ENCODE measurements at regions not wholly inside any gene's neighbourhood (a gene's known extent, or its start where the extent isn't known, plus 50 kb on each side); places are given as distances from the start of the nearest gene placed in this dataset.

DNA sequence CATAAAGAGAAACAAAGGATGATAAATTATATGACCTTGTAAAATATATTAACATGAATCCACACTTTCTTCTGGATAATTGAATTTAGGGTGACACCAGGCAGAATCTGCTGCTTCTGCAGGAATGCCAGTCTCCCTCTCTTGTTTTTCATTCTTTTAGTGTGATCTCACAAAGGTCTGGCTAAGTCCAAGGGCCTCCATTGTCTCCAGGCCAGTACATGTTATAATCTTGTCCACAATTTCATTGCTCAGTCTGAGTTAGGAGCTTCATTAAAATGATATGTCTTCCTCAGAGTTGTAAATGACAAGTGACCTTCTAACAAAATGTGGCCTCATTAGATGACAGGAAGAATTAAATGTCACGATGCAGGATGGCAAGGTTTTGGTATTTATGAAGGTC, 110.2 kb downstream of the APOB start:
- H3K4me1 ChIP-seq = no peaks in the 10 kb centered on the region
- DNase-seq (no peak), ATAC-seq (no peak)
- TF ChIP-seq, protein P1, sequence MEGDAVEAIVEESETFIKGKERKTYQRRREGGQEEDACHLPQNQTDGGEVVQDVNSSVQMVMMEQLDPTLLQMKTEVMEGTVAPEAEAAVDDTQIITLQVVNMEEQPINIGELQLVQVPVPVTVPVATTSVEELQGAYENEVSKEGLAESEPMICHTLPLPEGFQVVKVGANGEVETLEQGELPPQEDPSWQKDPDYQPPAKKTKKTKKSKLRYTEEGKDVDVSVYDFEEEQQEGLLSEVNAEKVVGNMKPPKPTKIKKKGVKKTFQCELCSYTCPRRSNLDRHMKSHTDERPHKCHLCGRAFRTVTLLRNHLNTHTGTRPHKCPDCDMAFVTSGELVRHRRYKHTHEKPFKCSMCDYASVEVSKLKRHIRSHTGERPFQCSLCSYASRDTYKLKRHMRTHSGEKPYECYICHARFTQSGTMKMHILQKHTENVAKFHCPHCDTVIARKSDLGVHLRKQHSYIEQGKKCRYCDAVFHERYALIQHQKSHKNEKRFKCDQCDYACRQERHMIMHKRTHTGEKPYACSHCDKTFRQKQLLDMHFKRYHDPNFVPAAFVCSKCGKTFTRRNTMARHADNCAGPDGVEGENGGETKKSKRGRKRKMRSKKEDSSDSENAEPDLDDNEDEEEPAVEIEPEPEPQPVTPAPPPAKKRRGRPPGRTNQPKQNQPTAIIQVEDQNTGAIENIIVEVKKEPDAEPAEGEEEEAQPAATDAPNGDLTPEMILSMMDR (IDR thresholded peaks at IDR 0.05) = no peak
- TF ChIP-seq POLR2A (IDR thresholded peaks at IDR 0.05) = no peak
- no peaks in the 10 kb centered on the region for H3K36me3 ChIP-seq (replicated peaks in 1 of 2; ENCODE audit: insufficient read depth in 1 of 2, low read depth in 2 of 2)
- no peak overlapping the region for H3K4me3 ChIP-seq
- intact Hi-C loops (cut with DNase I) = no loop called here
- H3K27ac ChIP-seq = no peak overlapping the region
- no peaks in the 10 kb centered on the region for H3K27me3 ChIP-seq
- no peaks in the 10 kb centered on the region for H3K9me3 ChIP-seq
- WGBS, 2 donors = 52 to 59% methylated on average over 1 of the region's 1 CpG

GRCh38 chr2:20931346-20931745, 108.4 kb upstream of the LDAH start:
- H3K4me3 ChIP-seq = no peak overlapping the region
- H3K27ac ChIP-seq = no peak overlapping the region
- WGBS, 2 donors = 48 to 50% methylated on average over 2 of the region's 2 CpGs

DNA sequence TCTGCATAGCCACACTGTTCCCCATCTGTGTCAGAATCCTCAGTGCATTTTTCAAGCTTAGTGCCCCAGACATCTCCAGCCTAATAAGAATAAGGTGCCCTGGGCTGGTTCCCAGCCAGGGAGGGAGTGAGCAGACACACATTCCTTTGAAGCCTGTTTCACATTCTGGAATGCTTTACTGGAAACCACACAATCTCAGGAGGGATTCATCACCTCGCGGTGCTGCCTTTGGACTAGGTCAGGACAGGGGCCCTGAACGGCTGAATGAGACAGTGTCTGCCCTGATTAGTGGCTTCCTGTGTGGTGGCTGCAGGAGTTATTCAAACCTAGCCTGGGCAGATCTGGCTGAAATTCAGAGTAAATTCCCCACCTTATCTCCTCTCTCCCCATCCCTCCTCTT, 108.0 kb upstream of the LDAH start:
- no peaks in the 10 kb centered on the region for H3K27me3 ChIP-seq
- no peak overlapping the region for H3K27ac ChIP-seq
- WGBS, 2 donors = 19 to 25% methylated on average over 3 of the region's 3 CpGs
- H3K9me3 ChIP-seq = peaks cover 0 to 6% (median 0%) of the 10 kb centered on the region in 3 donors
- no peak overlapping the region for H3K4me3 ChIP-seq
- no peaks in the 10 kb centered on the region for H3K4me1 ChIP-seq
- TF ChIP-seq POLR2A (IDR thresholded peaks at IDR 0.05) = no peak
- TF ChIP-seq, protein P1 (IDR thresholded peaks at IDR 0.05) = no peak
- no peaks in the 10 kb centered on the region for H3K36me3 ChIP-seq (replicated peaks in 1 of 2; ENCODE audit: insufficient read depth in 1 of 2, low read depth in 2 of 2)
- intact Hi-C loops (cut with DNase I) = no loop called here
- ATAC-seq = no peak
- peak in 1 of 4 donors; percentile 4 for DNase-seq

More at GRCh38 chr2:20931346-20931745, 108.4 kb upstream of the LDAH start:
- H3K4me1 ChIP-seq = no peaks in the 10 kb centered on the region
- ATAC-seq (no peak), DNase-seq (no peak)
- no peaks in the 10 kb centered on the region for H3K27me3 ChIP-seq
- intact Hi-C loops (cut with DNase I) = no loop called here
- TF ChIP-seq POLR2A (IDR thresholded peaks at IDR 0.05) = no peak
- no peaks in the 10 kb centered on the region for H3K36me3 ChIP-seq (replicated peaks in 1 of 2; ENCODE audit: insufficient read depth in 1 of 2, low read depth in 2 of 2)
- peaks cover 0 to 6% (median 0%) of the 10 kb centered on the region in 3 donors for H3K9me3 ChIP-seq

- ATAC-seq (no peak), DNase-seq (no peak)
- H3K27ac ChIP-seq = no peak overlapping the region
- no peak overlapping the region for H3K4me3 ChIP-seq
- TF ChIP-seq, protein P1 (IDR thresholded peaks at IDR 0.05) = no peak
- no peaks in the 10 kb centered on the region for H3K36me3 ChIP-seq (replicated peaks in 1 of 2; ENCODE audit: insufficient read depth in 1 of 2, low read depth in 2 of 2)
- no peaks in the 10 kb centered on the region for H3K27me3 ChIP-seq
- peaks cover 0 to 6% (median 0%) of the 10 kb centered on the region in 3 donors for H3K9me3 ChIP-seq
- H3K4me1 ChIP-seq = no peaks in the 10 kb centered on the region
- intact Hi-C loops (cut with DNase I) = no loop called here
Measured at GRCh38 chr2:20929721-20930120, 106.8 kb upstream of the LDAH start.

GRCh38 chr2:20928617-20929016, 105.7 kb upstream of the LDAH start:
- TF ChIP-seq, protein P1 (IDR thresholded peaks at IDR 0.05) = no peak
- no peak for TF ChIP-seq POLR2A (IDR thresholded peaks at IDR 0.05)
- intact Hi-C loops (cut with DNase I) = no loop called here
- Histone ChIP-seq H3K27ac (no peak overlapping the region), H3K27me3 (no peaks in the 10 kb centered on the region), H3K9me3 (peaks cover 0 to 6% (median 0%) of the 10 kb centered on the region in 3 donors), H3K4me1 (no peaks in the 10 kb centered on the region), H3K4me3 (no peak overlapping the region), H3K36me3 (replicated peaks in 1 of 2; ENCODE audit: insufficient read depth in 1 of 2, low read depth in 2 of 2) (no peaks in the 10 kb centered on the region)
- DNase-seq = no peak
- WGBS, 2 donors = 42 to 59% methylated on average over 3 of the region's 3 CpGs
- ATAC-seq = no peak
